HG03342 (cell line): ENCODE measurements at regions not wholly inside any gene's neighbourhood (a gene's known extent, or its start where the extent isn't known, plus 50 kb on each side); places are given as distances from the start of the nearest gene placed in this dataset.
A peak's percentile ranks its signal among the peaks of the same experiment; 100 is the strongest.

Source experiments
- ATAC-seq: cut with Tn5 transposase; IDR thresholded peaks from one replicate; pipeline ENCODE4 v1.9.1; 2021; ENCODE audit warnings: mild to moderate bottlenecking, moderate library complexity; ENCODE audit not compliant: unreplicated experiment

GRCh38 chr1:219405531-219406331 is 207.2 kb downstream of the ZC3H11B start:
- ATAC-seq: no peak

- ATAC-seq: no peak
Measured at GRCh38 chr1:219404629-219405028, 208.3 kb downstream of the ZC3H11B start.

- no peak for ATAC-seq
Measured at GRCh38 chr1:219402925-219403324, 210.0 kb downstream of the ZC3H11B start.

GRCh38 chr1:219401724-219402625 is 210.9 kb downstream of the ZC3H11B start:
- no peak for ATAC-seq

GRCh38 chr1:219399446-219399845 is 213.5 kb downstream of the ZC3H11B start:
- no peak for ATAC-seq

GRCh38 chr1:219398815-219399396 is 214.0 kb downstream of the ZC3H11B start:
- ATAC-seq: no peak

- no peak for ATAC-seq
Measured at GRCh38 chr1:219397511-219397910, 215.4 kb downstream of the ZC3H11B start.

- ATAC-seq: no peak
Measured at GRCh38 chr1:219391297-219391696, 217.6 kb downstream of the LYPLAL1 start.

GRCh38 chr1:219387211-219387610 is 213.5 kb downstream of the LYPLAL1 start:
- ATAC-seq: no peak

GRCh38 chr1:219385787-219386427 is 212.2 kb downstream of the LYPLAL1 start:
- ATAC-seq: peak; percentile 97

GRCh38 chr1:219383281-219383680 is 209.6 kb downstream of the LYPLAL1 start:
- ATAC-seq: no peak

GRCh38 chr1:219381396-219381795 is 207.7 kb downstream of the LYPLAL1 start:
- ATAC-seq: no peak

- ATAC-seq: no peak
Measured at GRCh38 chr1:219380463-219380862, 206.8 kb downstream of the LYPLAL1 start.

GRCh38 chr1:219379691-219380090 is 206.0 kb downstream of the LYPLAL1 start:
- ATAC-seq: no peak

GRCh38 chr1:219374636-219375035 is 201.0 kb downstream of the LYPLAL1 start:
- no peak for ATAC-seq

- ATAC-seq: no peak
Measured at GRCh38 chr1:219374046-219374566, 200.4 kb downstream of the LYPLAL1 start.

GRCh38 chr1:219373616-219373935 is 199.9 kb downstream of the LYPLAL1 start:
- ATAC-seq: no peak

GRCh38 chr1:219372916-219373615 is 199.4 kb downstream of the LYPLAL1 start:
- no peak for ATAC-seq

GRCh38 chr1:219371471-219371870 is 197.8 kb downstream of the LYPLAL1 start:
- ATAC-seq: no peak

GRCh38 chr1:219367496-219367895 is 193.8 kb downstream of the LYPLAL1 start:
- no peak for ATAC-seq
